GM21619 (cell line): ENCODE measurements at regions not wholly inside any gene's neighbourhood (a gene's known extent, or its start where the extent isn't known, plus 50 kb on each side); places are given as distances from the start of the nearest gene placed in this dataset.
"Not testable (repeated sequence)": the region's sequence is repeated elsewhere in the genome, so short reads cannot be mapped to it uniquely, and the experiment has no call there.

Experiments used
- ATAC-seq: cut with Tn5 transposase; IDR thresholded peaks from one replicate; pipeline ENCODE4 v1.9.1; 2021; ENCODE audit not compliant: unreplicated experiment

- no peak for ATAC-seq
These were observed 124.2 kb downstream of the ATP6V1G3 start for GRCh38 chr1:198416296-198416695.

- no peak for ATAC-seq
These were observed 129.2 kb downstream of the ATP6V1G3 start for GRCh38 chr1:198411240-198411639.

GRCh38 chr1:198408716-198409115, 131.8 kb downstream of the ATP6V1G3 start:
- no peak for ATAC-seq

GRCh38 chr1:198404632-198405031, 135.8 kb downstream of the ATP6V1G3 start:
- not testable (repeated sequence) for ATAC-seq

- no peak for ATAC-seq
These were observed 140.4 kb downstream of the ATP6V1G3 start for GRCh38 chr1:198400063-198400462.

GRCh38 chr1:198399452-198399851, 141.0 kb downstream of the ATP6V1G3 start:
- no peak for ATAC-seq

- no peak for ATAC-seq
These were observed 143.2 kb downstream of the ATP6V1G3 start for GRCh38 chr1:198397208-198397808.

GRCh38 chr1:198391393-198392020, 149.0 kb downstream of the ATP6V1G3 start:
- no peak for ATAC-seq

GRCh38 chr1:198387587-198387986, 152.9 kb downstream of the ATP6V1G3 start:
- no peak for ATAC-seq

- ATAC-seq: no peak
These were observed 160.2 kb downstream of the ATP6V1G3 start for GRCh38 chr1:198380275-198380674.

GRCh38 chr1:198377702-198378101, 162.8 kb downstream of the ATP6V1G3 start:
- ATAC-seq: no peak

GRCh38 chr1:198374288-198374687, 166.2 kb downstream of the ATP6V1G3 start:
- ATAC-seq: no peak

GRCh38 chr1:198373376-198373775, 167.1 kb downstream of the ATP6V1G3 start:
- ATAC-seq: no peak
